IPS-15b (cell line): ENCODE measurements at regions not wholly inside any gene's neighbourhood (a gene's known extent, or its start where the extent isn't known, plus 50 kb on each side); places are given as distances from the start of the nearest gene placed in this dataset.

Experiments
- H3K27me3 ChIP-seq: one replicate; pipeline ENCODE4 v1.6.1; 2013; ENCODE audit warnings: low read length; ENCODE audit not compliant: control insufficient read depth, insufficient read depth
- H3K36me3 ChIP-seq: one replicate; pipeline ENCODE4 v1.6.1; 2013; ENCODE audit warnings: low read length; ENCODE audit not compliant: control insufficient read depth, insufficient read depth
- H3K4me1 ChIP-seq: one replicate; pipeline ENCODE4 v1.6.1; 2013; ENCODE audit warnings: mild to moderate bottlenecking, low read length; ENCODE audit not compliant: control insufficient read depth, insufficient read depth
- H3K4me3 ChIP-seq: one replicate; pipeline ENCODE4 v1.5.1; 2013; ENCODE audit warnings: low read depth, low read length
- H3K9ac ChIP-seq: one replicate; pipeline ENCODE4 v1.6.1; 2013; ENCODE audit warnings: low read depth, mild to moderate bottlenecking, low read length
- H3K9me3 ChIP-seq: one replicate; pipeline ENCODE4 v1.6.1; 2013; ENCODE audit warnings: mild to moderate bottlenecking, low read length; ENCODE audit not compliant: control insufficient read depth, insufficient read depth

DNA sequence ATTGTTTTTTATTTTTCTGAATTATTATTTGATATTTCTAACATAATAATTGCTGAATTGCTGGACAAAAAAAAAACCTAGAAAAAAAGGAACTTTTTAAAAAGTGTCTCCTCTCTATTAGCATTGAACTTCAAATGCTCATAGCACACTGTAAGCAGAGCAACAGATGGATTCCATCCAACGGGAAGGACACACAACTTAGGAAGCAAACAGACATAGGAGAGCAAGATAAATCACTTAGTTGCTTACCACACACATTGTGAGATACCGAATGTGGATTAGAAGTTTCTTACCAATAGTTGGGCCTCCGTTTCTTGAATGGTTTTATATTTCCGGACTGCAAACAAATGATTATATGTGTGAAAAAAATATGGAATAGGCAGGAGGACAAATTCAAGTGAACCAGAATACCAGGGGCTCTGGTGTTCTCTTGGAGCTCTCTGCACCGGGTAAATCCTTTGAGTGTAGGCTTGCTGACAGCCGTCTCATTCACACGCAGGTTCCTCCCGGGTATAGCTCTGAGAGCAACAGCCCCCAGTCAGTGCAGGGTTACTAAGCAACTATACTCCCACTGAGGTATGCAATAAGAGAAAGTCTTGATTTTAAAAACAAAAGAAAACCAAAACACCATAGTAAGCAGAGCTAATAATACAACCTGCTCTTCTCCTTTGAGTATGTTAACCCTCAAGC is 217.6 kb downstream of the TMEM167A start:
- Histone ChIP-seq H3K9me3 (no peaks in the 10 kb centered on the region), H3K4me3 (no peak overlapping the region), H3K27me3 (no peaks in the 10 kb centered on the region), H3K9ac (no peak overlapping the region), H3K36me3 (no peaks in the 10 kb centered on the region), H3K4me1 (no peaks in the 10 kb centered on the region)

DNA sequence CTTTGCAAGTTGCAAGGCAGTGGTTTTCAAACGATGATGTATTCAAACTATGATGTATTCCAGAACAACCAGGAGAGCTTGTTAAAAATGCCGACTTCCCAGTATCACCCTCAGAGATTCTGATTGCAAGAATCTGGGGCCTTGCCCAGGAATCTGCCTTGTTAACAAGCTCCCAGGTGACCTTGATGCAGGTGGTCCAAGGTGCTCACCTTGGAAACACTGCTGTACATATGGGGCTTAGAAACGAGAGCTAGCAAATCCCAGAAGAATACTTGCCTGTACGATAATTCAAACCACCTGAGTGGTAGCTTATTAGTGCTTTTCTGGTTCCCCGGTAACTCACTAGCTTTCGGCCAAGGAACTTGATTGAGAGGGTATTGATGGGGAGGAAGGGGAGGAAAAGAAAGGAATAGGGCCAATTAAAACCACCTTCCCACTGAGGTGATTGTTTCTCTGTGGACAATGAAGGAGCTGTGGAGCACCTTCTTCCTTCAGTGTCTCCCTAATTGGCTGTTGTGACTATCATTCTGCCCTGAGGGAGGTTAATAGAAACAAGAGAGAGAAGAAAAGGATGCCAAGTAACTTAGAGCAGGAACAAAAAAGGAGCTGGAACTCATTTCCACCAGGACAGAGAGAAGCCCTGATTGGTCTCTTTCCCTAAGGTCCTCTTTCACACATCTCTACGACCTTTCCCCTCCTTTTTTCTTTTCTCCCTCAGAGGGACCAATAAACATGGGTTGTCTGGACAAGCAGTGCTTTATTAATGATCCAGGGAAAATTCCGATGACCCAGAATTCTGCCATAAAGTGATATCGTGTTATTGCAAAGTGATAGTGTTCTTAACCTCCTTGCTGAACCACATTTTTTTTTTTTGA is 218.8 kb downstream of the TMEM167A start:
- no peaks in the 10 kb centered on the region for H3K9me3 ChIP-seq
- no peaks in the 10 kb centered on the region for H3K36me3 ChIP-seq
- no peaks in the 10 kb centered on the region for H3K27me3 ChIP-seq
- no peak overlapping the region for H3K9ac ChIP-seq
- no peak overlapping the region for H3K4me3 ChIP-seq
- H3K4me1 ChIP-seq: no peaks in the 10 kb centered on the region

DNA sequence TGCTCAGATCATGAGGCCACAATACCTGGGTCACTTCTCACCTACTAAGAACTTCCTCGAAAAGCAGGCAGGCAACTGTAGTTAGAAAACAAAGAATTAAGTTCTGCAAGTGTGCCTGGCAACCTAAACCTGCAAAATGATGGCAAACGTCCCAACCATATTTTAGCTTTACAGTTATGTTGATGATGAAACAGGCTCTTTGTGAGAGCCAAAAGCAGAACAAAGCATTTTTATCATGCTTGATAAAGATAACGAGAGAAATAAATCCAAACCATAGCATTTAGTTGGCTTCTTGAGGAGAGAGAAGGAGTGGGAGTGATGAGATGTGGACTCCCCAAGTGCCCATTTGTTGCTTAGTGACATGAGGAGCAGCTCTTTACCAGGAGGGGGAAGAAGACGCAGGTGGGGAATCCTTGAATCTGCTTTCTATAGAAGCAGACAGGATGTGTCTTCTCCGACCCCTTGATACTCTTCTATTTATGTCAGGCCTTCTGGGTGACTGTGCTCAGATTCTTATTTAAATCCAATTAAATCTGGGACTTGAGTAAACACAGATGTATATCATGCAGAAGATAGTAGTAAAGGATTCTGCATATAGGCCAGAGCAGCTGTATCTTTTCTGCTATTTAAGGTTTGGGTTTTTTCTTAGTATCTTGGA is 221.2 kb downstream of the TMEM167A start:
- Histone ChIP-seq H3K4me1 (no peaks in the 10 kb centered on the region), H3K27me3 (no peaks in the 10 kb centered on the region)

DNA sequence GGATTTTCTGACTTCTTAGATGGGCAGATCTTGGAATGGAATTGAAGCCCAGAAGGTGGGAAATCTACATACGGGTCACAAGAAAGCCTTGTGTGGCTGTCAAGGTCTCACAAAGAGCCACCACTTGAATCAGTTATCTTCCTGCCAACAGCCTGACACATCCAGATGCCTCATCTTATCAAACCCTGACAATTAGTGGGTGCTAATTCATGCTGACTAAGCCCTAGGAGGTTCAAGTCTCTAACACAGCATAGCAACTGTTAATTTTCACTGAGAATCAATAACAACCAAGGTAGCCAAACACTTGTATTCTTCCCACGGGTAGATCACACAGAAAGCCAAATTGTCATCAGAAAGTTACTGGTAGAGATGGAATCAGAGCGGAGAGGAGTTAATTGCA is 222.2 kb downstream of the TMEM167A start:
- Histone ChIP-seq H3K4me3 (no peak overlapping the region), H3K4me1 (peaks cover 2% of the 10 kb centered on the region), H3K9me3 (no peaks in the 10 kb centered on the region), H3K36me3 (no peaks in the 10 kb centered on the region), H3K27me3 (no peaks in the 10 kb centered on the region), H3K9ac (no peak overlapping the region)

More for the DNA sequence above, 221.2 kb downstream of the TMEM167A start:
- H3K4me3 ChIP-seq: no peak overlapping the region
- no peak overlapping the region for H3K9ac ChIP-seq
- H3K36me3 ChIP-seq: no peaks in the 10 kb centered on the region
- no peaks in the 10 kb centered on the region for H3K9me3 ChIP-seq

DNA sequence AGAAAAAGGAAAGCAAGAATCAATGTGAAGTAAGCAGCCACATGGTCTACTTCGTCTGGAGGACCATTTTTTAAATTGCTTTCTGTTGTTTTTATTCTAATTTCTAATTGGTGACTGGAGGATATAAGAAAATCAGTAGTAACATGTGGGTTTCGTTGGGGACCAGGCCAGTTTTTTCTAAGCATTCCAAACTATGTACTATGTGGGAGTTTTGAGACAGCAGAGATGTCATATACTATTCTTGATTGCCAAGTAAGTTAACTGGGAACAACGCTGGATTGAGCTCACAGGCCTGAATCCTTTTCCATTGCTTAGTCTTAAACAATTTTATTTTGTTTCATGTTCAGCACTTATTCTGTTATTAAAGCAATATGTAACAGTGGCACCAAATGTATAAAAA is 225.7 kb downstream of the TMEM167A start:
- H3K4me3 ChIP-seq: no peak overlapping the region
- no peaks in the 10 kb centered on the region for H3K9me3 ChIP-seq

DNA sequence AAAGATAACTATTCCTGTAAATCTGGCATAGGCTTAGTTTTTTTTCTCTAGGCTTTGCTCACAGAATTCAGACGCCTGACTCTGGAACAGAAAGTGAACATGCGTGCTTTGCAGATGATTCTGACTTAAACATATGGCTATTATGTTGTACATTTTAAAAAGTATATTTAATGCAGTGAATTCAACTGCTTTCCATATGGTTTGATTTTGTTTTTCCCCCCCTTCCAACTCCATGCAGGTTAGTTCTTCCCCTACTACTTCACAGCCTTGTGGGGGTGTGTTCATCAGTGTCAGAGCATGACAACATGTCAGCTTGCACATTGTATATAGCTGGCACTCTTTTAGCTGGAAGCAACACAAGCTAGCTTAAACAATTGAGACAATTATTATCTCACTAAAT is 226.8 kb downstream of the TMEM167A start:
- Histone ChIP-seq H3K4me1 (peaks cover 4% of the 10 kb centered on the region), H3K36me3 (no peaks in the 10 kb centered on the region), H3K9me3 (no peaks in the 10 kb centered on the region), H3K27me3 (no peaks in the 10 kb centered on the region), H3K4me3 (no peak overlapping the region), H3K9ac (no peak overlapping the region)

More for the DNA sequence above, 225.7 kb downstream of the TMEM167A start:
- Histone ChIP-seq H3K36me3 (no peaks in the 10 kb centered on the region), H3K27me3 (no peaks in the 10 kb centered on the region), H3K9ac (no peak overlapping the region), H3K4me1 (peaks cover 4% of the 10 kb centered on the region)

DNA sequence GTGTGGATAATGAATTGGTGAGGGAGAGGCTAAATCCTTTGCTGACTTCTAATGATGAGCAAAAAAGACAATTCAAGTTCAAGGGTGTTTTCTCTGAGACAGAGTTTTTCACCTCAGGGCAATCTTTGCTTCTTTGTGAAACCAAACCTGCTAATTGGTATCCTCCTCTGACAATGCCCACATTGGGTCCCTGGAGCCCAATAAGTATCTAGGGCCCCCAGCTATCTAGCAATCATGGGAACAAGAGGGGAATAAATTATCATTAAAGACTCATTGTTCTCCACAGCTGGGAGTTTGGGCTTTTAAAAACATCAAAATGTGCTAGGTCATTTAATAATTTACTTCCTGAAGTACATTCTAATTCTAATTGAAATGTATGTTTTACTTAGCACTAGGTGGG is 227.3 kb downstream of the TMEM167A start:
- Histone ChIP-seq H3K36me3 (no peaks in the 10 kb centered on the region), H3K27me3 (no peaks in the 10 kb centered on the region), H3K9ac (no peak overlapping the region), H3K9me3 (no peaks in the 10 kb centered on the region), H3K4me3 (no peak overlapping the region), H3K4me1 (peaks cover 4% of the 10 kb centered on the region)

DNA sequence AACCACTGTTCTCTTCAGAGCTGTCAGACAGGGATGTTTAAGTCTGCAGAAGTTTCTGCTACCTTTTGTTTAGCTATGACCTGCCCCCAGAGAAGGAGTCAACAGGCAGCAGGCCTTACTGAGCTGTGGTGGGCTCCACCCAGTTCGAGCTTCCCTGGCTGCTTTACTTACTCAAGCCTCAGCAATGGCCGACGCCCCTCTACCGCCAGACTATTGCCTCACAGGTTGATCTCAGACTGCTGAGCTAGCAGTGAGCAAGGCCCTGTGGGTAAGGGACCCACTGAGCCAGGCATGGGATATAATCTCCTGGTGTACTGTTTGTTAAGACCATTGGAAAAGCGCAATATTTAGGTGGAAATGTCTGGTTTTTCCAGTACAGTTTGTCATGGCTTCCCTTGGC is 229.6 kb downstream of the TMEM167A start:
- H3K36me3 ChIP-seq: no peaks in the 10 kb centered on the region
- no peaks in the 10 kb centered on the region for H3K9me3 ChIP-seq
- no peak overlapping the region for H3K9ac ChIP-seq
- peaks cover 4% of the 10 kb centered on the region for H3K4me1 ChIP-seq
- no peaks in the 10 kb centered on the region for H3K27me3 ChIP-seq
- no peak overlapping the region for H3K4me3 ChIP-seq

DNA sequence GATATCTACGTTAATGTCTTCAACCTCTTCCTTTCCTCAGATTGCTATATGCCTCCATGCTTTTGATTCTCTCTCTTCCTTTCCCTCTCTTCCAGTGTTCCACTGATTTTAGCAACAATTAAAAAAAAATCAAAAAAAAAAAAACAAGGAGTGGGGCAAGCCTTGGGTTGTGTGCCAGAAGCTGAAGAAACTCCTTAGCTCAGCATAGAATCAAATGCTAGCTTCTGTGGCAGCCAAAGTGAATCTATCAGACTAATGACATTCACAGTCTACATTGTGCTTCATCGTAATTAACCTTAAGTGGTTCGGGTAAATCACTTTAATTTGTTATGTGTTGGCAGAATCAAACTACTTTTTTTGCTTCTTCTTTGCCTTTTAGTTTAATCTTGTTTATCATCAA is 237.3 kb downstream of the TMEM167A start:
- no peak overlapping the region for H3K9ac ChIP-seq
- H3K4me1 ChIP-seq: no peaks in the 10 kb centered on the region
- H3K4me3 ChIP-seq: no peak overlapping the region
- H3K36me3 ChIP-seq: no peaks in the 10 kb centered on the region
- H3K27me3 ChIP-seq: no peaks in the 10 kb centered on the region
- H3K9me3 ChIP-seq: peaks cover 9% of the 10 kb centered on the region

DNA sequence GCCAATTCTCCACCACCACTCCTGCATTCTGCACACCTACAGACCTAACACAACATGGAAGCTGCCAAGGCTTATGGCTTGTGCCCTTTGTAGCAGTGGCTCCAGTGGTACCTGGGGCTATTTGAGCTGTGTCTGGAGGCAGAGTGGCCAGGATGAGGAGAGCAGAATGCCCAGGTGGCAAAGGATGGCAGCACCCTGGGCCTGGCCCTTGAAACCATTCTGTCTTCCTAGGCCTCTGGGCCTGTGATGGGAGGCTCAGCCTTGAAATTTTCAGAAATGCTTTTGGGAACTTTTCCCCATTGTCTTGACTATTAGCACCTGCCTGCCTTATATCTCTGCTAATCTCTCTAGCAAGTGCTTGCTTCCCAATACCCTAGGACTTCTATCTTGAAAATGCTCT is 241.7 kb downstream of the TMEM167A start:
- H3K4me3 ChIP-seq: no peak overlapping the region
- H3K27me3 ChIP-seq: no peaks in the 10 kb centered on the region
- H3K4me1 ChIP-seq: peaks cover 3% of the 10 kb centered on the region
- H3K36me3 ChIP-seq: no peaks in the 10 kb centered on the region
- no peak overlapping the region for H3K9ac ChIP-seq
- H3K9me3 ChIP-seq: peaks cover 9% of the 10 kb centered on the region

DNA sequence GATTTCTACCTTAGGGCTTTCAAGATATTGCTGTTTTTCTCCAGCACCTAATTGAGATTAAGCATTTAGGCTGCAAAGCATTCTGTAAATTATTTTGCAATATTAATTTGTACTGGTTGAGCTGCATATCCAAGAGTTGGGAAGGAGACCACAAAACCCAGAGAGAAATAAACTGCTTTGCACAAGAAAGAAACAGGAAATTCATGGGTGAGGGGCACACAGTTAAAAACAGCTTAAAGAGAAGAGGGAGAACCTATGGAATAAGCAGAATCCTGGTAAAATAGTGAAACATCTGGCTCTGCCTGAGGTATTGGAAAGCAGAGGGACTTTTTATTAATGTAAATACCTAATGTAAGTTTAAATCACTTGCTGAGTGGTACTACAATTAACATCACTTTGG is 243.0 kb downstream of the TMEM167A start:
- H3K9ac ChIP-seq: no peak overlapping the region
- no peaks in the 10 kb centered on the region for H3K27me3 ChIP-seq
- peaks cover 9% of the 10 kb centered on the region for H3K9me3 ChIP-seq
- H3K4me3 ChIP-seq: no peak overlapping the region
- H3K36me3 ChIP-seq: no peaks in the 10 kb centered on the region
- H3K4me1 ChIP-seq: peaks cover 3% of the 10 kb centered on the region
